Esophagus muscularis mucosa (tissue), 3 donors: ENCODE measurements at regions not wholly inside any gene's neighbourhood (a gene's known extent, or its start where the extent isn't known, plus 50 kb on each side); places are given as distances from the start of the nearest gene placed in this dataset.

Source experiments
- CTCF ChIP-seq, 3 experiments: fragments of 200-600 bp in 2 of 3; fragments of 450-650 bp in 1 of 3; sonication (generic) in 2 of 3; IDR thresholded peaks; one replicate each; pipeline ENCODE4 v1.5.1; 2017 to 2019; ENCODE audit warnings: antibody characterized with exemption in 3 of 3, mild to moderate bottlenecking in 2 of 3, moderate library complexity in 1 of 3
- POLR2AphosphoS5 ChIP-seq, 2 donors: sonication (generic); formaldehyde crosslinking; IDR thresholded peaks; one replicate each; pipeline ENCODE4 v1.6.1; 2017; ENCODE audit warnings: antibody characterized with exemption in 2 of 2

- TF ChIP-seq CTCF (IDR thresholded peaks at IDR 0.05) (no peak), POLR2AphosphoS5 (IDR thresholded peaks at IDR 0.05) (no peak)
These were observed 53.7 kb upstream of the HDAC4 start for GRCh38 chr2:239454507-239454906.
